Fibroblast of lung (primary cell): ENCODE measurements at regions not wholly inside any gene's neighbourhood (a gene's known extent, or its start where the extent isn't known, plus 50 kb on each side); places are given as distances from the start of the nearest gene placed in this dataset.

Experiments
- DNase-seq, 2 donors: peaks; one replicate each; pipeline versions ENCODE4 v3.0.0 to v3.0.0-alpha.2; 2010; ENCODE audit warnings: low read depth in 2 of 2
- H2AFZ ChIP-seq: 2 replicates; pipeline ENCODE4 v1.5.1; 2012; ENCODE audit warnings: low read length, control low read depth, inconsistent platforms
- H3K27ac ChIP-seq: 2 replicates; pipeline ENCODE4 v1.5.1; 2011; ENCODE audit warnings: low read length, control low read depth; ENCODE audit not compliant: insufficient read depth
- H3K27me3 ChIP-seq: 2 replicates; pipeline ENCODE4 v1.5.1; 2011; ENCODE audit warnings: mild to moderate bottlenecking, low read length; ENCODE audit not compliant: control insufficient read depth, insufficient read depth
- H3K36me3 ChIP-seq: 2 replicates; pipeline ENCODE4 v1.5.1; 2011; ENCODE audit warnings: low read length; ENCODE audit not compliant: control insufficient read depth, insufficient read depth
- H3K4me1 ChIP-seq: 2 replicates; pipeline ENCODE4 v1.5.1; 2011; ENCODE audit warnings: low read length; ENCODE audit not compliant: control insufficient read depth, insufficient read depth; ENCODE audit errors: extremely low read depth
- H3K4me2 ChIP-seq: 2 replicates; pipeline ENCODE4 v1.5.1; 2011; ENCODE audit warnings: low read length, control low read depth; ENCODE audit not compliant: insufficient read depth; ENCODE audit errors: extremely low read depth
- H3K4me3 ChIP-seq, 4 experiments: fragments of 200-600 bp in 1 of 4; sonication (generic) in 1 of 4; replicated peaks in 1 of 4; 2 replicates each; pipeline ENCODE4 v1.5.1; 2011 to 2016; ENCODE audit warnings: low read length in 4 of 4, low read depth in 3 of 4, mild to moderate bottlenecking in 3 of 4, control low read depth in 2 of 4, inconsistent platforms in 1 of 4, mixed read lengths in 1 of 4; ENCODE audit not compliant: insufficient read depth in 1 of 4; ENCODE audit errors: control extremely low read depth in 1 of 4
- H3K79me2 ChIP-seq: 2 replicates; pipeline ENCODE4 v1.5.1; 2012; ENCODE audit warnings: mild to moderate bottlenecking, low read length, inconsistent platforms; ENCODE audit not compliant: control insufficient read depth, insufficient read depth
- H3K9ac ChIP-seq: 2 replicates; pipeline ENCODE4 v1.5.1; 2011; ENCODE audit warnings: mild to moderate bottlenecking, low read length, control low read depth; ENCODE audit not compliant: insufficient read depth
- H3K9me3 ChIP-seq: 2 replicates; pipeline ENCODE4 v1.5.1; 2012; ENCODE audit warnings: low read depth, low read length; ENCODE audit not compliant: control insufficient read depth, insufficient read depth
- H4K20me1 ChIP-seq: 2 replicates; pipeline ENCODE4 v1.5.1; 2011; ENCODE audit warnings: low read length; ENCODE audit not compliant: control insufficient read depth, insufficient read depth; ENCODE audit errors: extremely low read depth
- CTCF ChIP-seq, 2 donors: IDR thresholded peaks in 1 of 2; conservative IDR thresholded peaks in 1 of 2; 1 replicate in 1 of 2; 2 replicates in 1 of 2; pipeline ENCODE4 v1.5.1; 2011 to 2012; ENCODE audit warnings: low read length in 2 of 2, control low read depth in 1 of 2, inconsistent platforms in 1 of 2, low read depth in 1 of 2, mild to moderate bottlenecking in 1 of 2
- EZH2 ChIP-seq: IDR thresholded peaks from 2 replicates; pipeline ENCODE4 v1.5.1; 2012; ENCODE audit warnings: low read length, control low read depth, mild to moderate bottlenecking; ENCODE audit errors: missing control alignments

GRCh38 chr18:47469576-47469975 is 218.1 kb upstream of the SKOR2 start:
- H4K20me1 ChIP-seq, result no peaks in the 10 kb centered on the region
- H3K27me3 ChIP-seq, result no peaks in the 10 kb centered on the region
- H3K9me3 ChIP-seq, result no peaks in the 10 kb centered on the region
- no peaks in the 10 kb centered on the region for H3K4me1 ChIP-seq
- H3K9ac ChIP-seq, result no peak overlapping the region
- H3K79me2 ChIP-seq, result no peaks in the 10 kb centered on the region
- H3K4me2 ChIP-seq, result no peak overlapping the region
- H3K27ac ChIP-seq, result no peak overlapping the region
- no peak overlapping the region for H2AFZ ChIP-seq
- TF ChIP-seq CTCF (conservative IDR thresholded peaks at IDR 0.05 in 1 of 2, IDR thresholded peaks at IDR 0.05 in 1 of 2; ENCODE audit: low read depth in 1 of 2, low read length in 2 of 2) (no peak), EZH2 (no peak)
- no peak overlapping the region for H3K4me3 ChIP-seq
- no peaks in the 10 kb centered on the region for H3K36me3 ChIP-seq
- DNase-seq, result no peak

GRCh38 chr18:47461977-47462376 is 210.5 kb upstream of the SKOR2 start:
- no peak overlapping the region for H3K9ac ChIP-seq
- TF ChIP-seq CTCF (conservative IDR thresholded peaks at IDR 0.05 in 1 of 2, IDR thresholded peaks at IDR 0.05 in 1 of 2; ENCODE audit: low read depth in 1 of 2, low read length in 2 of 2) (no peak), EZH2 (no peak)
- no peaks in the 10 kb centered on the region for H3K4me1 ChIP-seq
- H3K79me2 ChIP-seq, result no peaks in the 10 kb centered on the region
- DNase-seq, result no peak
- no peaks in the 10 kb centered on the region for H3K27me3 ChIP-seq
- H3K27ac ChIP-seq, result no peak overlapping the region
- no peak overlapping the region for H2AFZ ChIP-seq
- no peak overlapping the region for H3K4me3 ChIP-seq
- no peaks in the 10 kb centered on the region for H4K20me1 ChIP-seq
- H3K36me3 ChIP-seq, result no peaks in the 10 kb centered on the region
- no peak overlapping the region for H3K4me2 ChIP-seq
- no peaks in the 10 kb centered on the region for H3K9me3 ChIP-seq

GRCh38 chr18:47461406-47461948 is 210.0 kb upstream of the SKOR2 start:
- H3K9me3 ChIP-seq, result no peaks in the 10 kb centered on the region
- no peak for DNase-seq
- TF ChIP-seq EZH2, result no peak
- no peak for TF ChIP-seq CTCF (conservative IDR thresholded peaks at IDR 0.05 in 1 of 2, IDR thresholded peaks at IDR 0.05 in 1 of 2; ENCODE audit: low read depth in 1 of 2, low read length in 2 of 2)

More at GRCh38 chr18:47461406-47461948, 210.0 kb upstream of the SKOR2 start:
- Histone ChIP-seq H3K27ac (no peak overlapping the region), H3K4me1 (no peaks in the 10 kb centered on the region), H3K9ac (no peak overlapping the region), H2AFZ (no peak overlapping the region), H4K20me1 (no peaks in the 10 kb centered on the region), H3K4me3 (no peak overlapping the region), H3K4me2 (no peak overlapping the region), H3K79me2 (no peaks in the 10 kb centered on the region), H3K36me3 (no peaks in the 10 kb centered on the region), H3K27me3 (no peaks in the 10 kb centered on the region)
